ENCODE measurements at regions not wholly inside any gene's neighbourhood (a gene's known extent, or its start where the extent isn't known, plus 50 kb on each side); places are given as distances from the start of the nearest gene placed in this dataset.

GRCh38 chr7:85564861-85565260 is 378.0 kb upstream of the SEMA3D start:
- DNase-seq = no peak

GRCh38 chr7:85561706-85562105 is 374.9 kb upstream of the SEMA3D start:
- no peak for DNase-seq

- no peak for DNase-seq
Observed at GRCh38 chr7:85554236-85555178, 367.7 kb upstream of the SEMA3D start.

GRCh38 chr7:85535974-85536729 is 349.3 kb upstream of the SEMA3D start:
- DNase-seq = no peak

- DNase-seq = no peak
Observed at GRCh38 chr7:85529831-85530230, 343.0 kb upstream of the SEMA3D start.

GRCh38 chr7:85529201-85529600 is 342.3 kb upstream of the SEMA3D start:
- no peak for DNase-seq

GRCh38 chr7:85528581-85528980 is 341.7 kb upstream of the SEMA3D start:
- DNase-seq = no peak

- no peak for DNase-seq
Observed at GRCh38 chr7:85525676-85526075, 338.8 kb upstream of the SEMA3D start.

GRCh38 chr7:85522070-85522469 is 335.2 kb upstream of the SEMA3D start:
- no peak for DNase-seq

GRCh38 chr7:85521108-85521694 is 334.3 kb upstream of the SEMA3D start:
- DNase-seq = no peak

GRCh38 chr7:85520175-85520574 is 333.3 kb upstream of the SEMA3D start:
- no peak for DNase-seq

GRCh38 chr7:85516675-85517074 is 329.8 kb upstream of the SEMA3D start:
- DNase-seq = no peak

GRCh38 chr7:85512790-85513189 is 325.9 kb upstream of the SEMA3D start:
- DNase-seq = no peak

GRCh38 chr7:85510287-85510686 is 323.4 kb upstream of the SEMA3D start:
- DNase-seq = no peak

GRCh38 chr7:85509476-85509875 is 322.6 kb upstream of the SEMA3D start:
- DNase-seq = no peak

- no peak for DNase-seq
Observed at GRCh38 chr7:85508642-85509410, 322.0 kb upstream of the SEMA3D start.

- DNase-seq = no peak
Observed at GRCh38 chr7:85498031-85498430, 311.2 kb upstream of the SEMA3D start.

GRCh38 chr7:85489498-85489897 is 302.6 kb upstream of the SEMA3D start:
- DNase-seq = no peak

- DNase-seq = no peak
Observed at GRCh38 chr7:85488406-85488805, 301.6 kb upstream of the SEMA3D start.

GRCh38 chr7:85483177-85483576 is 296.3 kb upstream of the SEMA3D start:
- no peak for DNase-seq

GRCh38 chr7:85480666-85481065 is 293.8 kb upstream of the SEMA3D start:
- no peak for DNase-seq

- no peak for DNase-seq
Observed at GRCh38 chr7:85479918-85480643, 293.2 kb upstream of the SEMA3D start.
